ENCODE measurements at regions not wholly inside any gene's neighbourhood (a gene's known extent, or its start where the extent isn't known, plus 50 kb on each side); places are given as distances from the start of the nearest gene placed in this dataset.

DNA sequence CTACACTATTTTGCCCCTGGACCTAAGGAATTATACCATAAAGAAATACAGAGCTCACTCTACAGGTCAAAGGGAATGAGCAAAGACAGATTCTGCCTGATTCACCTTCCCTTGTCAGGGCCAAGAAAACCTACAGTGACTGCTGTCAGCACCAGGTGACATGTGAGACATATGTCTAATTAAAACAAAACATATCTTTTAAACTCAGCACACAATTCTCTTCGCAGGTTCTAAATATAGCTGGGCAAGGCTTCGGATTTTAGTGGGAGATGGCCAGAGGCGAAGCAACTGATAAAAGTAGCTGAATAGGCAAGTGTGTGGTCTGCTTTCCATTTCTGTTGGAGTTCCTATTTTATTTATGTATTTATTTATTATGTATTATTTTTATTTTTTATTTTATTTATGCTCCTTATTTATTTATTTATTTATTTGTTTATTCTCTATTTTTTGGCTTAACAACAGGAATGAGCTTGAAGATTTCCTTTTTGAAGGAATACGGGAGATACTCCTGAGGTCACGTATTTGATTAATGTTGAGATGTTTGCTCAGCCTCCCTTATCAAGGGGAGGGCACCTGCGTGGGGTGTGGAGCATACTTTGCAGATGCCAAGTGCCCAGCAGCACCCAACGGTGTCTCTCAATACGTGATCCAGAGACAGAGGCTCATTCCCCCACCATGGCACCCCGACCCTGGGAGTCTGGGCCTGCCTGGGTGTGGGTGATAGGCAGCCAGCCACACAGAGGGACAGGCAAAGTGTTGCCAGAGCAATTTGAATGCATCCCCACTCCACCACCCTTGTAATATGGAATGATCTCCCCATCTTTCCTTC is 141.8 kb downstream of the RNF152 start:
- DNase-seq (ENCODE audit: low read depth, low spot score): no peak
- Histone ChIP-seq H2AFZ (ENCODE audit: control insufficient read depth, low read length) (no peak overlapping the region), H3K9me1 (ENCODE audit: control insufficient read depth, extremely low read depth, insufficient read depth, low read length) (no peaks in the 10 kb centered on the region), H3K4me3 (ENCODE audit: control insufficient read depth in 2 of 3, extremely low read depth in 1 of 3, insufficient read depth in 2 of 3, low read depth in 1 of 3, low read length in 3 of 3) (no peak overlapping the region), H4K20me1 (ENCODE audit: control insufficient read depth, extremely low read depth, insufficient read depth, low read length) (no peaks in the 10 kb centered on the region), H3K27me3 (ENCODE audit: control insufficient read depth, extremely low read depth, insufficient read depth, low read length) (no peaks in the 10 kb centered on the region), H3K79me2 (ENCODE audit: control insufficient read depth, insufficient read depth, low read length) (no peaks in the 10 kb centered on the region), H3K4me1 (ENCODE audit: control insufficient read depth, extremely low read depth, insufficient read depth, low read length) (no peaks in the 10 kb centered on the region), H3K36me3 (ENCODE audit: control insufficient read depth in 2 of 2, extremely low read depth in 1 of 2, insufficient read depth in 2 of 2, low read length in 2 of 2) (no peaks in the 10 kb centered on the region), H3K4me2 (ENCODE audit: control insufficient read depth, extremely low read depth, insufficient read depth, low read depth, low read length) (no peak overlapping the region), H3K9ac (ENCODE audit: control insufficient read depth, extremely low read depth, insufficient read depth, low read length) (no peak overlapping the region), H3K9me3 (ENCODE audit: control insufficient read depth, low read depth, low read length) (no peaks in the 10 kb centered on the region), H3K27ac (ENCODE audit: control insufficient read depth, insufficient read depth, low read length) (no peak overlapping the region)
- dilution Hi-C loops (cut with MboI; ENCODE audit: extremely low pct_ligation_motif_present, low sequenced_read_pairs): no loop called here
- no peak for FAIRE-seq
- TF ChIP-seq EZH2 (IDR thresholded peaks at IDR 0.05; ENCODE audit: low read length): no peak
- TF ChIP-seq CTCF (optimal IDR thresholded peaks at IDR 0.05 in 1 of 3, IDR thresholded peaks at IDR 0.05 in 1 of 3, conservative IDR thresholded peaks at IDR 0.05 in 1 of 3; ENCODE audit: extremely low read depth in 1 of 3, insufficient read depth in 2 of 3, low read length in 3 of 3): no peak

- Histone ChIP-seq H3K79me2 (ENCODE audit: control insufficient read depth, insufficient read depth, low read length) (no peaks in the 10 kb centered on the region), H3K4me2 (ENCODE audit: control insufficient read depth, extremely low read depth, insufficient read depth, low read depth, low read length) (no peak overlapping the region), H3K36me3 (ENCODE audit: control insufficient read depth in 2 of 2, extremely low read depth in 1 of 2, insufficient read depth in 2 of 2, low read length in 2 of 2) (no peaks in the 10 kb centered on the region), H3K9ac (ENCODE audit: control insufficient read depth, extremely low read depth, insufficient read depth, low read length) (no peak overlapping the region), H3K4me3 (ENCODE audit: control insufficient read depth in 2 of 3, extremely low read depth in 1 of 3, insufficient read depth in 2 of 3, low read depth in 1 of 3, low read length in 3 of 3) (no peak overlapping the region), H3K27ac (ENCODE audit: control insufficient read depth, insufficient read depth, low read length) (no peak overlapping the region), H3K27me3 (ENCODE audit: control insufficient read depth, extremely low read depth, insufficient read depth, low read length) (no peaks in the 10 kb centered on the region), H3K9me3 (ENCODE audit: control insufficient read depth, low read depth, low read length) (no peaks in the 10 kb centered on the region), H3K4me1 (ENCODE audit: control insufficient read depth, extremely low read depth, insufficient read depth, low read length) (no peaks in the 10 kb centered on the region), H4K20me1 (ENCODE audit: control insufficient read depth, extremely low read depth, insufficient read depth, low read length) (no peaks in the 10 kb centered on the region), H3K9me1 (ENCODE audit: control insufficient read depth, extremely low read depth, insufficient read depth, low read length) (no peaks in the 10 kb centered on the region), H2AFZ (ENCODE audit: control insufficient read depth, low read length) (no peak overlapping the region)
- dilution Hi-C loops (cut with MboI; ENCODE audit: extremely low pct_ligation_motif_present, low sequenced_read_pairs): no loop called here
- FAIRE-seq (no peak), DNase-seq (ENCODE audit: low read depth, low spot score) (no peak)
- TF ChIP-seq EZH2 (IDR thresholded peaks at IDR 0.05; ENCODE audit: low read length) (no peak), CTCF (optimal IDR thresholded peaks at IDR 0.05 in 1 of 3, IDR thresholded peaks at IDR 0.05 in 1 of 3, conservative IDR thresholded peaks at IDR 0.05 in 1 of 3; ENCODE audit: extremely low read depth in 1 of 3, insufficient read depth in 2 of 3, low read length in 3 of 3) (no peak)
Measured at GRCh38 chr18:61749546-61749945, 143.3 kb downstream of the RNF152 start.

Measured in keratinocyte (primary cell).